HG03469 (cell line): ENCODE measurements at regions not wholly inside any gene's neighbourhood (a gene's known extent, or its start where the extent isn't known, plus 50 kb on each side); places are given as distances from the start of the nearest gene placed in this dataset.

Experiments used
- ATAC-seq: cut with Tn5 transposase; IDR thresholded peaks from one replicate; pipeline ENCODE4 v1.9.1; 2021; ENCODE audit warnings: mild to moderate bottlenecking, moderate library complexity, moderate number of reproducible peaks; ENCODE audit not compliant: unreplicated experiment

GRCh38 chr1:69409731-69410456 is 157.8 kb upstream of the LRRC7 start:
- ATAC-seq = no peak

DNA sequence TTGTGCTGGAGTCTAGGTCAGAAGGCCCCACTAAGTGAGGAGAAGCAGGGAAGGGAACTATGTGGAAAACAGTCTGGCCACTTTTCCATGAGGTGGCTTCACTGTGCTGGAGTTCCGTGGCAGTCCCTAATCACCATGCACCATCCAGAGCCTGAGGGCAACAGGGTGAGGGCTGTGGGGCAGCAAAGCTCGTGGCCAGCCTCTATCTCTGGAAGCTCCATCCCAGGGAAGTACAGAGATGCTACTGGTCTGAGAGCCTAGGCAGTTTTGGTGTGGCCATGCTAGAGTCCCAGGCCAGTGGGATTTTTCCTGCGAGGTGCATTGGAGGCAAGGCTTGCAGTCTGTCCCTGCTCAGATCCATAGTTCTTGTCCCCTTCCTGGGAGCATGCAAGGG is 157.3 kb upstream of the LRRC7 start:
- ATAC-seq = no peak

DNA sequence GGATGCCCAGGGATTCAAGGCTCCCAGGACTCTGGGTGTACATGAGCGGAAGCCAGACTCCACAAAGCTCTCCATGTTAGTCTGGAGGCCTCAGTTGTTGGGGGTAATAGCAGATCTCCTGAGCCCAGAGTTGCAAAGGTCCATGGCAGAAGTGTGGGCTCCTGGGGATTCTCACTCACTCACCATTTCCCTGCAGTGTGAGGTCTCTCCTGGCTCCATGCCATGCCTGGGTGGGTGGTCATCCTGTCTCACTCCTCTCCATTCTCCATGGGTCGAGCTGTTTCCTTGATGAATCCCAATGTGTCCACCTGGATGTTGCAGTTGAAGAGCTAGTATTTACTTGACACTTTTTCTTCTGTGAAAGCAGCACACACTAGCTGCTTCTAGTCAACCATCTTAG is 156.8 kb upstream of the LRRC7 start:
- ATAC-seq = no peak

DNA sequence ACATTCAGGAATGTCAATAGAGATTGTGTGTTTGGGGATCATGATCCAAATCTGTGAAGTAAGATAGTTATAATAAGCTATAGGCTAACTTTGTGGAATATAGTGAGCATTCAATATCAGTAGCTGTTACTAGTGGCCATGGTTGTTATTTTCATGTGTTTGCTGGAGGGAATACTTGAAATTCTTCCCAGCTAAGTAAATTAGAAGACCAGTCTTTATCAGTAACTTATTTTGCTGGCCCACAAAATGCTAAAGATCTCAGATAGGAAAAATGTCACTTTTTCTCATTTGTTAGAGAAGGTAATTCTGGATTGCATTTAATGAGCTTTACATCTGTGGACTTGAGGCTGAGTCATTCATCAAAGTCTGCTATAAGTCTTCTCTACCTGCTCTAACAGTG is 156.1 kb upstream of the LRRC7 start:
- ATAC-seq = no peak

- ATAC-seq = no peak
These were observed 154.6 kb upstream of the LRRC7 start for GRCh38 chr1:69413129-69413528.

- no peak for ATAC-seq
These were observed 153.1 kb upstream of the LRRC7 start for GRCh38 chr1:69414574-69414973.

- ATAC-seq = no peak
These were observed 146.4 kb upstream of the LRRC7 start for GRCh38 chr1:69421286-69421685.

DNA sequence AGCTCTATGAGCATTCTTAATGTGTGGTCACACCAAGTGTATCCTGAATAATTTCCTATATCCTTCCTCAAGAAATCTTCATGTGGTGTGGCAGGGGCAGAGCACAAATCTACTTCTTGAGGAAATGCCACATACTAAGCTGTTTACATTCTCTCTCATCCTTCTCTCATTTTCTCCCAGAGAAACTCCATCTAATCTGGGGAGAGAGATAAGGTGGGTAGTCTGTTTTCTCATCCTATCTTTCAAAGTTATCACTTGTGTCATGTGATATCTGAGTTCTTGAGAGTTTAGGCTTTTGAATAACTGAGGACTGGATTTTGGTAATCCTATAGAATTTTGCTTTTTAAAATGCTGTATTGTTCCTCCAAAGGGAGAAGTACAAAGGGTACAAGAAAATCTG is 141.9 kb upstream of the LRRC7 start:
- no peak for ATAC-seq

DNA sequence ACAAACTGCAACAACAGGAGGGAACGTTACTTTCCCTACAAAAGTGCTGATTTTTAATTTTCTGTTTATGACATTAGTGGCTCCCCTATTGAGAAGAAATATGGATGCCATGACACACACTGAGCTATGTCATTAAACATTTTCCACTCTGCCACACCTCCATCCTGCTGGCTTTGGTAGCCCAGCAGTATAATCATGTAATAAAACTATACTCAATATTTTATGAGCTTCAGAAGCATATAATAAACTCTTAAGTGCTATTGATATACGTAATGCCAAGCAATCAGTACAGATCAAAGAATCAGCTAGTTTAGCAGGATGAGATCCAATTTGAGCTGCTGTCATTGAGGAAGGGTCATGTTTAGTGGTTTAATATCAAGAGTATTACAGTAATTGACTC is 141.3 kb upstream of the LRRC7 start:
- ATAC-seq = no peak

- no peak for ATAC-seq
These were observed 134.6 kb upstream of the LRRC7 start for GRCh38 chr1:69433073-69433472.

GRCh38 chr1:69436151-69436550 is 131.6 kb upstream of the LRRC7 start:
- no peak for ATAC-seq

GRCh38 chr1:69438056-69438795 is 129.5 kb upstream of the LRRC7 start:
- no peak for ATAC-seq

DNA sequence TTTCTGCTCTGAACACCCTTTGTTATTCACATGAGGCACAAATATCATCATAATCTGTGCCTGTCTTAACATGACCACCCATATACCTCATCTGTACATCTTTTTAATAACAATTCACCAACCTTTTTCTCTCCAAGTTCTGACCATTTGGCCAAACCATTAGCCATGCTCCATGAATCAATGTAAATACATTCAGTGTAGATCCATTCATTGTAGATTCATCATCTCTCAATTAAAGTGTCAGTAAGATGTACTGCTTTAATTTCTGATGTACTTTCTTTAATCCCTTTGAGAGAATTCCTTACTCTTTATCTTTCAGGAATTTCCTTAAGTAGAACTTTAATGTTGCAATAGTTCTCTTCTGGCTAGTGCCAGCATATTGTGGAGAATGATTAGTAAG is 126.2 kb upstream of the LRRC7 start:
- ATAC-seq = no peak

GRCh38 chr1:69451196-69451595 is 116.5 kb upstream of the LRRC7 start:
- ATAC-seq = no peak

DNA sequence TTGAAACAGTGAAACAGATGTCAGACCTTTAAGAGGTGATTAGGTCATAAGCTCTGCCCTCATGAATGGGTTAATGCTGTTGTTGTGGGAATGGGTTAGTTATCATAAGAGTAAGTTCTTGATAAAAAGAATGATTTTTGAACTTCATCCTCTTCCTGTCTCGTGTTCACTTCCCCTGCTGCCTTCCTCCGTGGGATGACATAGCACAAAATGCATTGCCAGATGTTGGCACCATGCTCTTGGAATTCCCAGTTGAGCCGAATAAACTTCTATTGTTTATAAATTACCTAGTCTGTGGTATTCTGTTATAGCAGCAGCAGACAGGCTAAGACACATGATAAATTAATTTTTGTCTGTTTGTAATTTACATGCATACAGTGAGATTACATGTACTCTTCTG is 112.0 kb upstream of the LRRC7 start:
- ATAC-seq = no peak

GRCh38 chr1:69459244-69459643 is 108.5 kb upstream of the LRRC7 start:
- no peak for ATAC-seq

- no peak for ATAC-seq
These were observed 92.7 kb upstream of the LRRC7 start for GRCh38 chr1:69475021-69475420.

GRCh38 chr1:69479734-69480133 is 88.0 kb upstream of the LRRC7 start:
- no peak for ATAC-seq

DNA sequence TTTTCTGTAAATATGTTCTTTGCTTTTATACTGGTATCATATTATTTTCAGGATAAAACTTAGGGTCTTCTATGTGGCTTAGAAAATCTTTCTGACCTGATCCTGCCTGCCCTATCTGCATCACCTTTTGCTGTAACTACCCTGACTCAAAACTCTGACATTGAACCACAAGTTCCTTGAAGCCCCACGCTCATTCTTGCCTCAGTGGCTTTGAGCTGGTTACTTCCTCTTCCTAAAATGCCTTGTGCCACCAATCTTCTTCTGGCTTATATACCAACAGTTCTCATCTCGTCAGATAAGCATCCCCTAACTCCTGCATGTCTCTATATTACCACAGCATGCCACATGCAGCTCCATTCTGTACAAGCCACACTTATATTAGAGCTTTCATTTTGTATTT is 84.5 kb upstream of the LRRC7 start:
- ATAC-seq = no peak

GRCh38 chr1:69485616-69486015 is 82.1 kb upstream of the LRRC7 start:
- no peak for ATAC-seq

DNA sequence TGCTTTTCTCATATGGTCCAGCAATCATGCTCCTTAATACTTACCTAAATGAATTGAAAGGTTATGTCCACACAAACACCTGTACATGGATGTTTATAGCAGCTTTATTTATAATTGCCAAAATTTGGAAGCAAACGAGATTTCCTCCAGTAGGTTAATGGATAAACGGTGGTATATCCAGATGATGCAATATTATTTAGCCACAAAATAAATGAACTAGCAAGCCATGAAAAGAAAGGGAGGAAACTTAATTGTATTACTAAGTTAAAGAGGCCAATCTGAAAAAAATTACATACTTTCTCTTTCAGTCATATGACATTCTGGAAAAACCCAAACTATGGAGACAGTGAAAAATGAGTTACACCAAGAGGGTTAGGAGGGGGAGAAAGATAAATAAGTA is 76.3 kb upstream of the LRRC7 start:
- no peak for ATAC-seq

GRCh38 chr1:69492286-69492685 is 75.4 kb upstream of the LRRC7 start:
- no peak for ATAC-seq

DNA sequence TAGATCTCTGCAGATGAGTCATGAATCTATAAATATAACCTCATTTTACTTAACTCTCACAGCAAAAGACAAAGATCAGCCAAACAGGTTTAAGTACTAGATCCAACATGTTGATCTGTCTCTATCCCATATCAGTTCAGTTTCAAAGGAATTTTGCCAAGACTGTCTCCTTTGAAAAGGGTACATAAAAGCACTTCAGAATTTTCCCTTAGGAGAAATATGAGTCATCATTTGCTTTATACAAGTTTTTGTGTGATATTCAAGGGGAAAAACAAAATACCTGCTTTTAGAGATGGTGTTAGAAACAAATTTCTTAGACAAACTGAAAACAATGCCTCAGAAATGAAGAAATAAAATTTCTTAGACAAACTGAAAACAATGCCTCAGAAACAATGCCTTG is 73.5 kb upstream of the LRRC7 start:
- ATAC-seq = no peak
